Smooth muscle cell (in vitro differentiated cells): ENCODE measurements at regions not wholly inside any gene's neighbourhood (a gene's known extent, or its start where the extent isn't known, plus 50 kb on each side); places are given as distances from the start of the nearest gene placed in this dataset.
A peak's percentile ranks its signal among the peaks of the same experiment; 100 is the strongest.
"Not testable (repeated sequence)": the region's sequence is repeated elsewhere in the genome, so short reads cannot be mapped to it uniquely, and the experiment has no call there.

Experiments
- DNase-seq: peaks from one replicate; lab custom pipeline; 2025; ENCODE audit not compliant: unreplicated experiment; lab: John Stamatoyannopoulos, UW
- H2AFZ ChIP-seq: fragments of 200-600 bp; sonication (generic); 2 replicates; pipeline ENCODE4 v1.6.0; 2016; ENCODE audit warnings: antibody characterized with exemption, low read depth, mild to moderate bottlenecking
- H3F3A ChIP-seq: fragments of 200-600 bp; sonication (generic); 2 replicates; pipeline ENCODE4 v1.6.0; 2017; ENCODE audit warnings: antibody characterized with exemption, low read depth
- H3K27ac ChIP-seq: fragments of 200-600 bp; sonication (generic); 2 replicates; pipeline ENCODE4 v1.5.1; 2016; ENCODE audit warnings: low read depth, mild to moderate bottlenecking
- H3K27me3 ChIP-seq: fragments of 200-600 bp; sonication (generic); 2 replicates; pipeline ENCODE4 v1.6.1; 2016; ENCODE audit warnings: low read depth, mild to moderate bottlenecking
- H3K36me3 ChIP-seq: fragments of 200-600 bp; sonication (generic); 2 replicates; pipeline ENCODE4 v1.5.1; 2016; ENCODE audit warnings: low read depth
- H3K4me1 ChIP-seq: fragments of 200-600 bp; sonication (generic); 2 replicates; pipeline ENCODE4 v1.5.1; 2016; ENCODE audit warnings: low read depth
- H3K4me2 ChIP-seq: fragments of 200-600 bp; sonication (generic); 2 replicates; pipeline ENCODE4 v1.6.0; 2016; ENCODE audit warnings: mild to moderate bottlenecking
- H3K4me3 ChIP-seq: fragments of 200-600 bp; sonication (generic); 2 replicates; pipeline ENCODE4 v1.5.1; 2016; ENCODE audit warnings: mild to moderate bottlenecking
- H3K79me2 ChIP-seq: fragments of 200-600 bp; sonication (generic); 2 replicates; pipeline ENCODE4 v1.6.0; 2016; ENCODE audit warnings: low read depth, mild to moderate bottlenecking
- H3K9ac ChIP-seq: fragments of 200-600 bp; sonication (generic); 2 replicates; pipeline ENCODE4 v1.6.0; 2016; ENCODE audit warnings: low read depth
- H3K9me3 ChIP-seq: fragments of 200-600 bp; sonication (generic); replicated peaks from 2 replicates; pipeline ENCODE4 v1.5.1; 2016; ENCODE audit warnings: low read depth
- H4K20me1 ChIP-seq: fragments of 200-600 bp; sonication (generic); 2 replicates; pipeline ENCODE4 v1.6.0; 2016; ENCODE audit warnings: low read depth
- CTCF ChIP-seq: fragments of 200-600 bp; sonication (generic); IDR thresholded peaks from 2 replicates; pipeline ENCODE4 v1.5.1; 2017; ENCODE audit warnings: borderline replicate concordance, mild to moderate bottlenecking, antibody characterized with exemption; ENCODE audit not compliant: insufficient read depth, poor library complexity, severe bottlenecking
- WGBS: methylation state at CpG from one replicate; pipeline ENCODE4 v1.1.7; 2016; ENCODE audit warnings: low lambda C conversion rate; 5-methylcytosine and 5-hydroxymethylcytosine counted together

DNA sequence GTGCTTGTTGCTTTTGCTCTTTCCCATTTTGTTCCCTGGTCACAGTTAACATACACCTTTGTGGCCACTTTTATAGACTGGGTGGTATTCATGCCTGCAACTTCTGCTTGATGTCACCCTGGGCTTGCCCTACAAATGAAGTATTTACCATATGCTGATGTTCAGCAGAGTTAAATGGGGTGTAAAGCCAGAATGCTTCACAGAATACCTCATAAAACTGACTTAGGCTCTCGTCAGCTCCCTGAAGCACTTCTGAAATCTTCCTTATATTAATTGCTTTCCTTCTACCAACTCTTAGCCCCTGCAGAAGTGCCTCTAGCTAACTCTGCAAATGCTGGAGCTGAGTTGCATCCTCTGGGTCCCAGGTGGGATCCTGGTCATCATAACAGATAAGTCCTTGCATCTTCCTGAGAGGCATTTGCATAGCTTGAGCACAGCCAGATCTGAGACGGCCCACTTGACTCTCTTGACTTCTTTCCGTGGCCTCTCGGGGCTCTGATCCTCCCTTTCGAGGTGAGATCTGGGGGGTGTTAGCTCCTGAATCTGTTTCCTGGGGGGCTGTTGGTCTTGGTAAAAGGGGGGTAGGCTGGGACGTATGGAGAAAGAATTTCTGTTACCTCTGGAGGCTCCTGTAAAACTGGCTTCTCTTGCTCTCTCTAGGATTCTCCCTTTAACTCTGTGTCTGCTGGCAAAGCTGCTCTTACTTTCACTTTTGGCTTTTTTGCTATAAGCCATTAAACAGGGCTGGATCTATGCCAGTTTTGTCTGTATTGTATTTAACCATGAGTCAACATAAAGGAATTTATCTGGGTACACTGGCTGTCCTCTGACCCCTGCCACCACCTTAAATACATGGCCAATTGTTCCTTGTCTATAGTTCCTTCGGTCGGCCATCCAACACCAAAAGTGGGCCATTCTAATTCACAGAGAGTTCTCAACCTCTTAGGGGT lies 223.0 kb upstream of the SYNCRIP start:
- H3K27me3 ChIP-seq: no peaks in the 10 kb centered on the region
- H3K4me3 ChIP-seq: peak overlapping the region; percentile 48
- no peaks in the 10 kb centered on the region for H3F3A ChIP-seq
- H3K79me2 ChIP-seq: no peaks in the 10 kb centered on the region
- H3K36me3 ChIP-seq: no peaks in the 10 kb centered on the region
- no peak overlapping the region for H3K27ac ChIP-seq
- no peaks in the 10 kb centered on the region for H4K20me1 ChIP-seq
- no peak for TF ChIP-seq CTCF
- H2AFZ ChIP-seq: peak overlapping the region; percentile 20
- DNase-seq: no peak
- H3K4me2 ChIP-seq: peak overlapping the region; percentile 85
- H3K9ac ChIP-seq: no peak overlapping the region
- H3K4me1 ChIP-seq: peaks cover 7% of the 10 kb centered on the region
- no peaks in the 10 kb centered on the region for H3K9me3 ChIP-seq
- WGBS: 42% methylated on average over 8 of the region's 8 CpGs

DNA sequence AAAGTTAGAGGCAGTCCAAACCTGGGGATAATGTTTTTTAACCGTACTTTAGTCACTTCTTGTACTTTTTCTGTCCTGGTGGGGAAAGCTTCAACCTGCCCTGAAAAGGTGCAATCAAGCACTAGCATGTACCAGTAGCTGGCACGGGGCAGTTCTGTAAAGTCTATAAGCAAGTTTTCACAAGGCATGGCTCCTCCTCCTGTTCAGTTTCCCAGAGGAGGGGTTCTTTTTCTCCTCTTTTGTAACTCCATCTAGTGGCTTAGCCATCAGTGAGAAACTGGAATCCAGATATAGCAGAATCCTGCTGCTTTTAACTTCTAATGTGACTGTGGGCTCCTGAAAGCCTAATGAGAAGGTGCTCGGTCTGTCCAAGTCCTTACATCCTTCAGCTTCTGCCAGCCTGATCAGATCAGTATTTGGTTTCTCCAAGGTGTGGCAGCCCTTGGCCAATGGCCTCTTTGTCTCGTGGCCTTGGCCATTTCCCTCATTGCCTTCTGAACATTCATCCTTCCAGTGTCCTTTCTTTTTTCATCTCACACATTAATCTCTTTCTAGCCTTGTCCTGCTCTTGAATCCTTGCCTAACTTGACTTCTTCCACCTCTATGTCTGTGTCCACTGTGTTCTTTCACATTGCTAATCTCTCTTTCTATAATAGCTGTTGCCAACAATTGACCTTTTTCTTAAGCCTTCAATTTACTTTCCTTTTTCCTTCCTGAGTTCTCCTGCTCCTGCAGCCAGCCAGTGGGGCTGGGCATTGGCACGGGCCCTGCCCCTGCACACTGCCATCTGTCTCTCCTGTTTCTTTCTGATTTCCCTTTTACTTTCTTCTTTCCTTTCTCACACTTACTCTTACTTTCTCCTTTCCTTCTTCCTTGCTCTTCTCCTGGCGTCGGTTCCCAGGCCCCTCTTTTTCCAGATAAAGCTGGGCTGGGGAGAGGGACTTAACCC lies 222.0 kb upstream of the SYNCRIP start:
- no peak overlapping the region for H3K4me3 ChIP-seq
- no peaks in the 10 kb centered on the region for H3K36me3 ChIP-seq
- H3K9ac ChIP-seq: no peak overlapping the region
- no peak for TF ChIP-seq CTCF
- H2AFZ ChIP-seq: no peak overlapping the region
- H3K4me1 ChIP-seq: peaks cover 7% of the 10 kb centered on the region
- H3K27me3 ChIP-seq: no peaks in the 10 kb centered on the region
- H3F3A ChIP-seq: no peaks in the 10 kb centered on the region
- no peak for DNase-seq
- no peak overlapping the region for H3K27ac ChIP-seq
- H3K4me2 ChIP-seq: peak overlapping the region; percentile 85
- no peaks in the 10 kb centered on the region for H3K79me2 ChIP-seq
- H4K20me1 ChIP-seq: no peaks in the 10 kb centered on the region
- H3K9me3 ChIP-seq: no peaks in the 10 kb centered on the region
- WGBS: 55% methylated on average over 7 of the region's 7 CpGs

DNA sequence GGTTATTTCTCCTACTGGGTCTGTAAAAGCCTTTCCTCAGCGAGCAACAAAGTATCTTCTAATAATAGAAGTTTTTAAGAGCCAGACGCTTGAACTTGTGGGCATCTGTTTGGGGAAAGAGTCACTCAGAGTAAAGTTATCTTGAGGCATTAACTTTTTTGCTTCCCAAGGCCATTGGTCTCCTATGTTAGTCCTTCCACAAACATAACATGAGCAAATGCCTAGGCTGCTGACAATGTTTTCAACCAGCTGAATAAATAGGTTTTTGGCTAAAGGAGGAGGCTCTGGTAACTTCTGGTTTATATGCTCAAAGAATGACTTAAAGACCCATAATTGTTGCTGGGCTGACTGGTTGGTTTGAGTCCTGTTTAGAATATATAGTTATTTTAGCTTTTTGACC lies 213.5 kb upstream of the SYNCRIP start:
- Histone ChIP-seq H3K36me3 (no peaks in the 10 kb centered on the region), H3K9ac (no peak overlapping the region), H3K79me2 (no peaks in the 10 kb centered on the region), H3K27me3 (no peaks in the 10 kb centered on the region), H4K20me1 (no peaks in the 10 kb centered on the region), H3K4me3 (no peak overlapping the region), H3F3A (no peaks in the 10 kb centered on the region), H2AFZ (no peak overlapping the region), H3K9me3 (no peaks in the 10 kb centered on the region), H3K4me2 (no peak overlapping the region), H3K27ac (no peak overlapping the region), H3K4me1 (no peaks in the 10 kb centered on the region)
- no peak for TF ChIP-seq CTCF
- 14% methylated on average over 2 of the region's 2 CpGs for WGBS
- DNase-seq: no peak

DNA sequence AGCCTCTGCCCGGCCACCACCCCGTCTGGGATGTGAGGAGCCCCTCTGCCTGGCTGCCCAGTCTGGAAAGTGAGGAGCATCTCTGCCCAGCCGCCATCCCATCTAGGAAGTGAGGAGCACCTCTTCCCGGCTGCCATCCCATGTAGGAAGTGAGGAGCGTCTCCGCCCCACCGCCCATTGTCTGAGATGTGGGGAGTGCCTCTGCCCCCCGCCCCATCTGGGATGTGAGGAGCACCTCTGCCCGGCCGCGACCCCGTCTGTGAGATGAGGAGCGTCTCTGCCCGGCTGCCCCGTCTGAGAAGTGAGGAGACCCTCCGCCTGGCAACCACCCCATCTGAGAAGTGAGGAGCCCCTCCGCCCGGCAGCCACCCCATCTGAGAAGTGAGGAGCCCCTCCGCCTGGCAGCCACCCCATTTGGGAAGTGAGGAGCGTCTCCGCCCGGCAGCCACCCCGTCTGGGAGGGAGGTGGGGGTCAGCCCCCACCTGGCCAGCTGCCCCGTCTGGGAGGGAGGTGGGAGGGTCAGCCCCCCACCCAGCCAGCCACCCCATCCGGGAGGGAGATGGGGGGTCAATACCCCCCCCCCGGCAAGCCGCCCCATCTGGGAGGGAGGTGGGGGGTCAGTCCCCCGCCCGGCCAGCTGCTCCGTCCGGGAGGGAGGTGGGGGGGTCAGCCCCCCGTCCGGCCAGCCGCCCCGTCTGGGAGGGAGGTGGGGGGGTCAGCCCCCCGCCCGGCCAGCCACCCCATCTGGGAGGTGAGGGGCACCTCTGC lies 195.8 kb upstream of the SYNCRIP start:
- H2AFZ ChIP-seq, H4K20me1 ChIP-seq, H3K27ac ChIP-seq, H3F3A ChIP-seq, DNase-seq, H3K4me3 ChIP-seq, H3K4me1 ChIP-seq, H3K4me2 ChIP-seq, H3K36me3 ChIP-seq, H3K9ac ChIP-seq, H3K79me2 ChIP-seq, H3K27me3 ChIP-seq, H3K9me3 ChIP-seq: not testable (repeated sequence)
- WGBS: 97% methylated on average over 17 of the region's 37 CpGs
